ENCODE measurements at regions not wholly inside any gene's neighbourhood (a gene's known extent, or its start where the extent isn't known, plus 50 kb on each side); places are given as distances from the start of the nearest gene placed in this dataset.

DNA sequence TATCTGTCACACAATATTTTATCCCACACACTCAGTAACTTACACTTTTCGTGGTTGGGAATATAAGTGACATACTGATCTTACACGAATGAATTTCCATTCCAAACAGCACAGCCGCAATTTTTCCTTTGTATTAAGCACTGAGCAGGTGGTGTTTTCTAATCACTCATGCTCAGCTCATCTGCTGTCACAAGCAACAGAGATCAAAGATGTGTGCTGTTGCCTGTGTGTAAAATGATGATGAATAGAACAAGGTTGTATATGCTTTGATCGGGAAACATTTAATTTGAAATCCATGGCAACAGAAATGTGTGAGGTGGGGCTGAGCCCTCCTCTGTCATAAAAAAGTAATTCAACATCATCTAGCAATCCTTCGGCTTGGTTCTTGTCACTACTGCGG is 927.7 kb upstream of the MBL2 start:
- no peaks in the 10 kb centered on the region for H3K4me1 ChIP-seq (ENCODE audit: control insufficient read depth, insufficient read depth, low read length)
- H3K4me3 ChIP-seq (ENCODE audit: low read length in 2 of 2): no peak overlapping the region
- H3K27me3 ChIP-seq (ENCODE audit: control insufficient read depth in 1 of 2, insufficient read depth in 2 of 2, low read length in 2 of 2): no peaks in the 10 kb centered on the region
- no peaks in the 10 kb centered on the region for H3K9me3 ChIP-seq (ENCODE audit: control insufficient read depth in 2 of 2, low read length in 2 of 2)
- H3K9ac ChIP-seq (ENCODE audit: low read length in 2 of 2): no peak overlapping the region
- no peak overlapping the region for H3K27ac ChIP-seq (ENCODE audit: low read length)
- H3K36me3 ChIP-seq (ENCODE audit: control insufficient read depth in 2 of 2, insufficient read depth in 2 of 2, low read length in 2 of 2): no peaks in the 10 kb centered on the region

DNA sequence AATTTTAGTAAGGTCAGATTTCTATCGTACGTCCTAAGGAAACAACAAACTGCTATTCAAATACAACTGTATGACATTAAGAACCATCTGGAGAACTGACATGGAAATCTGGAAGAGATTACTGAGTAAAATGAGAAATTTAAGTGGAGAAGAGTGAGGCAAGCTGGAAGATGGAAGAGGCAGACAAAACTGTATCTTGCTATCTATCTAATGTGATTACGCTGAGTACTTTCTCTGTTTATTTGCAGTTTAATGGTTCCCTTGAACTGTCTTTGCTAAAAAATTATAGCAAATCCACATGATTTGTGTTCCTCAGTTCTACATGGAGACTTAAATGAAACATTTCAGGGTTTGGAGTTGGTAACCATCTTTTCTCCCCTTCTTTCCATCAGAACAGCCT is 927.1 kb upstream of the MBL2 start:
- no peaks in the 10 kb centered on the region for H3K4me1 ChIP-seq (ENCODE audit: control insufficient read depth, insufficient read depth, low read length)
- H3K9me3 ChIP-seq (ENCODE audit: control insufficient read depth in 2 of 2, low read length in 2 of 2): no peaks in the 10 kb centered on the region
- no peak overlapping the region for H3K27ac ChIP-seq (ENCODE audit: low read length)
- H3K27me3 ChIP-seq (ENCODE audit: control insufficient read depth in 1 of 2, insufficient read depth in 2 of 2, low read length in 2 of 2): no peaks in the 10 kb centered on the region
- no peak overlapping the region for H3K9ac ChIP-seq (ENCODE audit: low read length in 2 of 2)
- H3K4me3 ChIP-seq (ENCODE audit: low read length in 2 of 2): no peak overlapping the region
- H3K36me3 ChIP-seq (ENCODE audit: control insufficient read depth in 2 of 2, insufficient read depth in 2 of 2, low read length in 2 of 2): no peaks in the 10 kb centered on the region

GRCh38 chr10:53699231-53699630 is 926.6 kb upstream of the MBL2 start:
- Histone ChIP-seq H3K27ac (ENCODE audit: low read length) (no peak overlapping the region), H3K9me3 (ENCODE audit: control insufficient read depth in 2 of 2, low read length in 2 of 2) (no peaks in the 10 kb centered on the region), H3K4me1 (ENCODE audit: control insufficient read depth, insufficient read depth, low read length) (no peaks in the 10 kb centered on the region), H3K9ac (ENCODE audit: low read length in 2 of 2) (no peak overlapping the region), H3K4me3 (ENCODE audit: low read length in 2 of 2) (no peak overlapping the region), H3K27me3 (ENCODE audit: control insufficient read depth in 1 of 2, insufficient read depth in 2 of 2, low read length in 2 of 2) (no peaks in the 10 kb centered on the region), H3K36me3 (ENCODE audit: control insufficient read depth in 2 of 2, insufficient read depth in 2 of 2, low read length in 2 of 2) (no peaks in the 10 kb centered on the region)

GRCh38 chr10:53697038-53697437 is 924.5 kb upstream of the MBL2 start:
- H3K36me3 ChIP-seq (ENCODE audit: control insufficient read depth in 2 of 2, insufficient read depth in 2 of 2, low read length in 2 of 2): no peaks in the 10 kb centered on the region
- H3K27ac ChIP-seq (ENCODE audit: low read length): no peak overlapping the region
- no peaks in the 10 kb centered on the region for H3K27me3 ChIP-seq (ENCODE audit: control insufficient read depth in 1 of 2, insufficient read depth in 2 of 2, low read length in 2 of 2)
- H3K9ac ChIP-seq (ENCODE audit: low read length in 2 of 2): no peak overlapping the region
- no peak overlapping the region for H3K4me3 ChIP-seq (ENCODE audit: low read length in 2 of 2)
- H3K4me1 ChIP-seq (ENCODE audit: control insufficient read depth, insufficient read depth, low read length): no peaks in the 10 kb centered on the region
- H3K9me3 ChIP-seq (ENCODE audit: control insufficient read depth in 2 of 2, low read length in 2 of 2): no peaks in the 10 kb centered on the region

DNA sequence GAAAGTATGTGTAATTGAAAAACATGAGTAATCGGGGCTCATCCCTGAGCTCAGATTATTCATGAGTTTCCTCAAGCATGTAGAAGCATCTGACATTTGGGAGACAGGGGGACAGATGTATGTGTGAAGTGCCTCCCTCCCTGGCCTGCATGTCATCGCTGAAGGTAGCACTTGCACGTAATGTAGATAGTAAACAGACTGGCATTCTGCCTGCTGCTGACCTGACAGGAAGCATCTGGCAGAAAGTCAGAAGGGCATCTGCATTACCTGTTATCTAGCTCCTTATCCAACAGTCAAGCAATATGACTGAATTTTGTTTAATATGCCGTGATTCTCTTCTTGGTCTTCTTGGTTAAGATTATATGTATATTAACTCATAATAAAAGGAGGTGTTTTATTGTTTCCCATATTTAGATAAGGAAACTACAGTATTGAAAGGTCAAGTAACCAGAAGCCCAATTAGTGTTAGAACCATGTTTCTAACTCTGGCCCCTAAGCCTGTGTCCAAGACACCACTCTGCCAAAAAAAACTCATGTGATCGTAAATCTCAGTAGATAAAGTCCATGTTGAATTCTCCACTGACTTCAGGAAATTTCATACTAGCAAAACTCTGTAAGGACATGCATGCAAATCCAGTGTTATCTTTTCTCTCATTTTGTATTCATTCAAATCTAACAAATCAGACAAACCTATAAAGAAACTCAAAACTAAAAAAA is 918.1 kb upstream of the MBL2 start:
- H3K4me3 ChIP-seq (ENCODE audit: low read length in 2 of 2): no peak overlapping the region
- no peak overlapping the region for H3K27ac ChIP-seq (ENCODE audit: low read length)
- H3K36me3 ChIP-seq (ENCODE audit: control insufficient read depth in 2 of 2, insufficient read depth in 2 of 2, low read length in 2 of 2): no peaks in the 10 kb centered on the region
- no peaks in the 10 kb centered on the region for H3K27me3 ChIP-seq (ENCODE audit: control insufficient read depth in 1 of 2, insufficient read depth in 2 of 2, low read length in 2 of 2)
- no peak overlapping the region for H3K9ac ChIP-seq (ENCODE audit: low read length in 2 of 2)
- no peaks in the 10 kb centered on the region for H3K9me3 ChIP-seq (ENCODE audit: control insufficient read depth in 2 of 2, low read length in 2 of 2)
- H3K4me1 ChIP-seq (ENCODE audit: control insufficient read depth, insufficient read depth, low read length): no peaks in the 10 kb centered on the region

GRCh38 chr10:53687800-53688199 is 915.2 kb upstream of the MBL2 start:
- Histone ChIP-seq H3K4me1 (ENCODE audit: control insufficient read depth, insufficient read depth, low read length) (no peaks in the 10 kb centered on the region), H3K4me3 (ENCODE audit: low read length in 2 of 2) (no peak overlapping the region), H3K27me3 (ENCODE audit: control insufficient read depth in 1 of 2, insufficient read depth in 2 of 2, low read length in 2 of 2) (no peaks in the 10 kb centered on the region), H3K36me3 (ENCODE audit: control insufficient read depth in 2 of 2, insufficient read depth in 2 of 2, low read length in 2 of 2) (no peaks in the 10 kb centered on the region), H3K27ac (ENCODE audit: low read length) (no peak overlapping the region), H3K9ac (ENCODE audit: low read length in 2 of 2) (no peak overlapping the region), H3K9me3 (ENCODE audit: control insufficient read depth in 2 of 2, low read length in 2 of 2) (no peaks in the 10 kb centered on the region)

- Histone ChIP-seq H3K9me3 (ENCODE audit: control insufficient read depth in 2 of 2, low read length in 2 of 2) (no peaks in the 10 kb centered on the region), H3K27ac (ENCODE audit: low read length) (no peak overlapping the region), H3K27me3 (ENCODE audit: control insufficient read depth in 1 of 2, insufficient read depth in 2 of 2, low read length in 2 of 2) (no peaks in the 10 kb centered on the region), H3K4me3 (ENCODE audit: low read length in 2 of 2) (no peak overlapping the region), H3K4me1 (ENCODE audit: control insufficient read depth, insufficient read depth, low read length) (no peaks in the 10 kb centered on the region), H3K9ac (ENCODE audit: low read length in 2 of 2) (no peak overlapping the region), H3K36me3 (ENCODE audit: control insufficient read depth in 2 of 2, insufficient read depth in 2 of 2, low read length in 2 of 2) (no peaks in the 10 kb centered on the region)
Observed at GRCh38 chr10:53682885-53683284, 910.3 kb upstream of the MBL2 start.

- Histone ChIP-seq H3K27me3 (ENCODE audit: control insufficient read depth in 1 of 2, insufficient read depth in 2 of 2, low read length in 2 of 2) (no peaks in the 10 kb centered on the region), H3K9me3 (ENCODE audit: control insufficient read depth in 2 of 2, low read length in 2 of 2) (no peaks in the 10 kb centered on the region), H3K4me1 (ENCODE audit: control insufficient read depth, insufficient read depth, low read length) (no peaks in the 10 kb centered on the region), H3K36me3 (ENCODE audit: control insufficient read depth in 2 of 2, insufficient read depth in 2 of 2, low read length in 2 of 2) (no peaks in the 10 kb centered on the region), H3K27ac (ENCODE audit: low read length) (no peak overlapping the region), H3K9ac (ENCODE audit: low read length in 2 of 2) (no peak overlapping the region), H3K4me3 (ENCODE audit: low read length in 2 of 2) (no peak overlapping the region)
Observed at GRCh38 chr10:53682458-53682857, 909.9 kb upstream of the MBL2 start.

- Histone ChIP-seq H3K27ac (ENCODE audit: low read length) (no peak overlapping the region), H3K27me3 (ENCODE audit: control insufficient read depth in 1 of 2, insufficient read depth in 2 of 2, low read length in 2 of 2) (no peaks in the 10 kb centered on the region), H3K9me3 (ENCODE audit: control insufficient read depth in 2 of 2, low read length in 2 of 2) (no peaks in the 10 kb centered on the region), H3K9ac (ENCODE audit: low read length in 2 of 2) (no peak overlapping the region), H3K4me1 (ENCODE audit: control insufficient read depth, insufficient read depth, low read length) (no peaks in the 10 kb centered on the region), H3K4me3 (ENCODE audit: low read length in 2 of 2) (no peak overlapping the region), H3K36me3 (ENCODE audit: control insufficient read depth in 2 of 2, insufficient read depth in 2 of 2, low read length in 2 of 2) (no peaks in the 10 kb centered on the region)
Observed at GRCh38 chr10:53679666-53680065, 907.1 kb upstream of the MBL2 start.

DNA sequence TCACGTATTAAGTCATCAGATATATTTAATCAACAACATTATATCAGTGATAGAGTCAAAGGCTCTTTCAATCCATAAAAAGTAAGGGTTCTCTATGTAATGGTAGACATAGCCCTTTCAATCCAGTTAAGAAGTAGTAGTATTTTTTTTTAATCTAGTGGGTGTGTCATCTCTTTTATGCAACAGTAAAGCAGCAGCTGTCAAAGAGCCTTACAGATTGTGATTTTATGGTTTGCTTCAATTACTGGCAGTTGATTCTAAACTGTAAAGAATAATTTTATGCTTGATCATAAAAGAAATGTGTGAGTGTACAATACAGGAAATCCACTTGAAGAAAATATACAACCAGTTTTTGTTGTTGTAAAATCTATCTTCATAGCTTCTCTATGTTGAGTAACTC is 902.6 kb upstream of the MBL2 start:
- Histone ChIP-seq H3K4me1 (ENCODE audit: control insufficient read depth, insufficient read depth, low read length) (no peaks in the 10 kb centered on the region), H3K27me3 (ENCODE audit: control insufficient read depth in 1 of 2, insufficient read depth in 2 of 2, low read length in 2 of 2) (no peaks in the 10 kb centered on the region), H3K36me3 (ENCODE audit: control insufficient read depth in 2 of 2, insufficient read depth in 2 of 2, low read length in 2 of 2) (no peaks in the 10 kb centered on the region), H3K9me3 (ENCODE audit: control insufficient read depth in 2 of 2, low read length in 2 of 2) (no peaks in the 10 kb centered on the region), H3K9ac (ENCODE audit: low read length in 2 of 2) (no peak overlapping the region), H3K4me3 (ENCODE audit: low read length in 2 of 2) (no peak overlapping the region), H3K27ac (ENCODE audit: low read length) (no peak overlapping the region)

GRCh38 chr10:53667063-53667462 is 894.5 kb upstream of the MBL2 start:
- H3K27me3 ChIP-seq (ENCODE audit: control insufficient read depth in 1 of 2, insufficient read depth in 2 of 2, low read length in 2 of 2): no peaks in the 10 kb centered on the region
- peaks cover 0 to 4% of the 10 kb centered on the region in 2 donors for H3K9me3 ChIP-seq (ENCODE audit: control insufficient read depth in 2 of 2, low read length in 2 of 2)
- H3K4me3 ChIP-seq (ENCODE audit: low read length in 2 of 2): no peak overlapping the region
- no peak overlapping the region for H3K27ac ChIP-seq (ENCODE audit: low read length)
- H3K9ac ChIP-seq (ENCODE audit: low read length in 2 of 2): no peak overlapping the region
- H3K4me1 ChIP-seq (ENCODE audit: control insufficient read depth, insufficient read depth, low read length): no peaks in the 10 kb centered on the region
- no peaks in the 10 kb centered on the region for H3K36me3 ChIP-seq (ENCODE audit: control insufficient read depth in 2 of 2, insufficient read depth in 2 of 2, low read length in 2 of 2)

Measured in stomach smooth muscle (tissue), 2 donors.